HG02623 (cell line): ENCODE measurements at regions not wholly inside any gene's neighbourhood (a gene's known extent, or its start where the extent isn't known, plus 50 kb on each side); places are given as distances from the start of the nearest gene placed in this dataset.

ENCODE experiments used
- ATAC-seq: cut with Tn5 transposase; IDR thresholded peaks from one replicate; pipeline ENCODE4 v1.9.1; 2021; ENCODE audit warnings: moderate library complexity; ENCODE audit not compliant: unreplicated experiment

DNA sequence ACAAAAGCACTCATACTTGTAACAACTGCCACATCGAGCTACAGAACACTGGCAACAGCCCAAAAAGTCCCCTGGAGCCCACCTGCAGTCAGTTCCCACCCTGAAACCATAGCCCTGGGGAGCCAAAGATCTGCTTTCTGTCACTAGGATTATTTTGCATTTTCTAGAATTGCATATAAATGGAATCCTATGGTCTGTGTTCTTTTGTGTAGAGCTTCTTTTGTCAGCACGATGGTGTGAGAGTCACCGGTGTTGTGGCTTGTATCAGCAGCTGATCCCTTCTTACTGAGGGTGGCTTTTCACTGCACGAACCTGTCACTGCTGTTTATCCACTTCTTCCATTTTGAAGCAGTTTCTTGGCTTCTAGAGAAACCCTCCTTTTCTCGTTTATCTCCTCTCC lies 60.1 kb upstream of the PRR23E start:
- no peak for ATAC-seq

DNA sequence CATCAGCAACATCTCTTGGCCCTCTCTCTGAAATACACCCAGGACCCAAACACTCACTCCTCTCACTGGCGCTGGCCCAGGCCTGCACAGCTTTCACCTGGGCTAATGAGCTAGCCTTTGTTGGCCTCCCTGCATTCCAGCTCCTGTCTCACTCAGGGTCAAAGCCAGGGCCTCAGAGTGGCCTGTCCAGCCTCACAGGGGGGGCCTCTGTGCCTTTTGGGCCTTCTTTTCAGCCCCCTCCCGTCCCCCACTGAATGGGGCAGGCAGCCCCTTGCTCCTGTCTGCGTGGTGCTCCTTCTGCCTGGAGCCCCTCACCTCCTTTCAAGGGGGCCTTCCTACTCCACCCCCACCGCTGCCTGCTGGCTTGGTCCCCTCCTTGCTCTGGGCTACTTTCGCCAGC lies 59.0 kb upstream of the PRR23E start:
- ATAC-seq, result no peak

DNA sequence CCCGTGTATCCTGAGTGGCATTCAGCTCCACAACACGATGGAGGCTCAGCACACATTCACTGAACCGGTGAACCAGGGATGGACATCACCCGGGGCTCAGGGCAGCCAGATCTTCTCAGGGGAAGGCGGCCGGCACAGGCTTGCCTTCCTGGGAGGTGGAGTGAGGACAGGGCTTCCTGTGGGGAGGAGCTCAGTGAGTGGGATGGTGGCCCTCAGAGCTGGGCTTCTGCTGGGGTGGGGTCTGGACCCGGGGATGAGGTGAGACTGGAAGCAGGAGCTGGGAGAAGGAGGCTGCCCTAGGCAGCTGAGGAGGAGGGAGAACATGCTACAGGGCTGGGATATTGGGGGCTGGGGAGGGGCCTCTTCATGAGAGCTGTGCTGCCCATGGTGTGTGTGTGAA lies 58.5 kb upstream of the PRR23E start:
- no peak for ATAC-seq

- no peak for ATAC-seq
Measured at GRCh38 chr3:127134887-127135240, 58.1 kb upstream of the PRR23E start.

GRCh38 chr3:127135241-127136023 lies 57.5 kb upstream of the PRR23E start:
- no peak for ATAC-seq

DNA sequence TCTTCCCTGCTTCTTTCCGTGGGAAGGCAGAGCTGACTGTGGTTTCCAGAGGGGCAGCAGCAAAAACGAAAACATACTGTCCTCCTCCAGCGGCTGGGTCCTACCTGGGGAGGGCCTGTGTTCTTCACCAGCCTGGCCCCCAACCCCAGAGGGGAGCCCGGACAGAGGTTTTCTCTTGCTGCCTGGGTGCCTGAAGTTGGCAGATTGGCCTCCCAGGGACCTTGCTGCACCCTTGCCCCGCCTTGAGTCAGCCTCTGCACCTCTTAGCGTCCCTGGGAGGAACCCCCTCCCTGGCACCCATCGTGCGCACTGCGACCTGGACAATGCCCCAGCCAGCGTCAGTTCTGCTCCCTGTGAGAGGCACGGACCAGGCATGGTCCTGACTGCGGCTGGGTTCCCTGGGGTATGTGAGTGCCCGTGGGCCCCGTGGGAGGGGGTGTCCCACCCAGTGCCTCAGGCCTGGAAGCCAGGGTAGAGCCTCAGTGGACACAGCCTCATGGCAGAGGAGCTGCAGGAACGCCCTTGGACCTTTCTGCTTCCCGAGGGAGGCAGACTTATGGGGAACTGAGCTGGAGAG lies 56.8 kb upstream of the PRR23E start:
- no peak for ATAC-seq

- ATAC-seq, result no peak
Measured at GRCh38 chr3:127136706-127137105, 56.2 kb upstream of the PRR23E start.

DNA sequence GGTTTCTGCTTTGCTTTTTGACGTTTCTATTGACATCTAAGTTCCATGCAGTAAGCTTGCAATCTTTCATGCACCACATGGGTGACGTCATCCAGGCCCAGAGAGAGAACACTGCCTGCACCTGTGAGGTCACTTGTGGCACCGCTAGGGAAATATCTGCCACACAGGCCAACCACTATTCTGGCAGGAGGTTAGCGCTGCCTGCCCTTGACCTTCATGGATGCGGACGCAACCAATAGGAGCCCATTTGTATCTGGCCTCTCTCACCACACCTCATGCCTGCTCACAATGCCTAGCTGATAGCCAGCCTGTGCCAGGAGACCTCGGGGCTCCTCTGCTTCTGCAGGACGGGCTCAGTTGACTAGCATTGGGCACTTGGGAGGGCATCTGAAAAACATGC lies 55.8 kb upstream of the PRR23E start:
- ATAC-seq, result no peak

GRCh38 chr3:127137757-127138536 lies 55.0 kb upstream of the PRR23E start:
- no peak for ATAC-seq

DNA sequence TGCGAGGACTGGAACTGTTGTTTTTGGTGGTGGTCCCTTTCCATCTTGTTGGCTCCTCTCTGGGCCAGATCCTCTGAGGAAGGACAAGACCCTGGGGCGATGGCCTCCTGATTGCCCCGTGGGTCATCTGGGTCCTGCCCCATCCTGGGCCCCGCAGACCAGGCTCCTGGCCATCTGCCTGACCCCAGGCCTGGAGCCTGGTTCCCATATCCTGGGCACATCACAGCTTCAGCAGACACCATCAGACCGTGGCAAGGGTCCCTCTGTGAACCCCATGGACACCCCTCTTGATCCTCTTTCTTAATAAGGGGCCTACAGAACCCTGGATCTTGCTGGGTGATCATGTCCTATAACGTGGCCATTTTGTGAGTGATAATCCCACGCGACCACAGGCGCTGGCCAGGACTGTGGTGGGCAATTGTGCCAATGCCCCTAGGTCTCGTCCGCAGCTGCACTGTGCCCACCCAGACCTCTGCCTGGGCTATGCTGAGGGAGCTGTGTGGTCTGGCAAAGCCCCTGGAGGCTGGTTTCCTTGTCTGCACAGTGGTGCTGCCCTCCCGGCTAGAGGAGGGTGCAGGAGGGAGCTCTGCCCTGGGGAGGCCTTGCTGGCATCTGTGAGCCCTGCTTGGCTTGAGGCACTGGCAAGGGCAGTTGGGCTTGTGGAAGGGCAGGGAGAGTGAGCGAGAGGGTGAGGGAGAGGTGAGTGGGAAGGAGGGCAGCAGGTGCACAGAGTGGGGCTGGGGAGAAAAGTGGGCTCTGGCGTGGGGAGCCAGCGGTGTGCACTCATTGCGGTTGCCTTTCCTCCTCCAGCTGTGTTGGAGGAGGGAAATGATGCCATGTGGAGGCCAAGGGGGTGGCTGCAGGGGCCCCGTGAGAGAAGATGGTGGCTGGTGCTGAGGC lies 53.1 kb upstream of the PRR23E start:
- no peak for ATAC-seq

DNA sequence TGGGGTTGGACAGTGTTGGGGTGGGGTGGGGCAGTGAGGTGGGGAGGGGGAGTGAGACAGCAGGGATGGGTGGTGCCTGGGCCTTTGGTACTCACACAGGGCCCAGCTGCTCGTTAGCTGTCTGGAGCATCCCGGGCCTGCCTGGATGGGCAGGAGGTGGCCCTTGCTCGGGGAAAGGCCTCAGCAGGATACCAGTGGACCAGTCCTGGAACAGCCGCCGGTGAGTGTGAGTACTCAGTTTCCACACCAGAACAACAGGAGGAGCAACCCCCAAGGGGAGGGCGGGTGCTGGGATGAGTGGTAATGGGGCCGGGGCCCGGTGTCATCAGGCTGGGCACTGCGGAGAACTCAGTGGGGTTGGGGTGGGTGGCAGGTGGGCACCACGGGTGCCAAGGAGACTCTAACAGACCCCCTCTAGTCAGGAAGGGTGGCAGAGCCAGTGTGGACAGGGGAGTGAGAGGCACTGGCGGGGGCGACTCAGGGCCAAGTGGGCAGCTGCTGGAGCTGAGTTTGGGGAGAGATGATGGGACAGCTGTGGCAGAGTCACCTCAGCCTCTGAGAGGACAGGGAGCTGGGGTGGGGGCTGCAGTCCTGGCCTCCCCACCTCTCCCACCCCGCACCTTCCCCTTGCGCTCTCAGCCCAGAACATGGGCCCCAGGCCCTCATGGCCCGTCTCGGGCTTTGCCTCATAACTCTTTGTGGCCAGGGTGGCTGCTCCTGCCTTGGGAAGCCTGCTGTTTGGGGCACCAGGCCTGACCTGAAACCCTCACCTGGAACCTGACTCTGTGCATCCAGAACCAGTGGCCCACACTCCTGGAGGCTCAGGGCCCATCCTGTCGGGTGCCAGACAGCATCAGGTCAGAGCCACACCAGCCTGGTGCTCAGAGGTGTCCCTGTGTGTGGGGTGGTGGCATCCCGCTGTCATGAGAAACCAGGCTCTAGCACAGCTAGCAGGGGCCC lies 52.1 kb upstream of the PRR23E start:
- no peak for ATAC-seq

DNA sequence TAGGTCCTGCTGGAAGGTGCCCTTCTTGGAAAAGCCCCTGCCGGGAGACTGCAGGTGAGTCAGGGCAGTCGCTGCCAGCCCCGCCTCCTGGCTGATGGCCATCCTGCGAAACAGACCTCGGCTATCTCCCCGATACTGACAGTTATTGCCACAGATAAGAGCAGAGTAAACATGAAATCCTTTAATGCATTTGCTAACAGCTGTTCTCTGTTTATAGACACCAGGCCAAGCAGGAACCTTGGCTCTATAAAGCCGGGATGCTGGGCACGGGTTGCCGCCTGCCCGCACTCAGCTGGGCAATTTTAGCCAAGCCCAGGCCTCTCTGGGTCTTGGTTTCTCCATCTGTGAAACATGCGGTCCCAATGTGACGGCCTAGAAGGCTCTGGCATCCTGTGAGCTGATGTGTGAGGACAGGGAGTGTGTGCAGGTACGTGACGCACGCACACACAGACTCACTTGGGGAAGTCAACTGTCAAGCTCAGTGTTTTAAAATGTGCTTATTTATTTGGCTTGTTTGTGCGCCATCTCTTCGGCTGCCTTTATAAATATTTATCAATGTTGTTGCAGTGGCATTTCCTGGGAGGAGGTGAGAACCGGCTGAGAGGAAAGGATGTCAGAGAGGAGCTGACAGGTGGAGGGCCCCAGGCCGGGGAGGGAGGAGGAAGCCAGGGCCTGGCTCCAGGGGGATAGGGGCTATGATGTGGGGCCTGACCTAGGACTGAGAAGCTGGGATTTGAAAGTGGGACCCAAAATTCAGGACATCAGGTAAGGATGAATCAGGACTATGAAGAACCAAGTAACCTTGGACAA lies 50.8 kb upstream of the PRR23E start:
- ATAC-seq, result no peak
